ENCODE measurements at regions not wholly inside any gene's neighbourhood (a gene's known extent, or its start where the extent isn't known, plus 50 kb on each side); places are given as distances from the start of the nearest gene placed in this dataset.

DNA sequence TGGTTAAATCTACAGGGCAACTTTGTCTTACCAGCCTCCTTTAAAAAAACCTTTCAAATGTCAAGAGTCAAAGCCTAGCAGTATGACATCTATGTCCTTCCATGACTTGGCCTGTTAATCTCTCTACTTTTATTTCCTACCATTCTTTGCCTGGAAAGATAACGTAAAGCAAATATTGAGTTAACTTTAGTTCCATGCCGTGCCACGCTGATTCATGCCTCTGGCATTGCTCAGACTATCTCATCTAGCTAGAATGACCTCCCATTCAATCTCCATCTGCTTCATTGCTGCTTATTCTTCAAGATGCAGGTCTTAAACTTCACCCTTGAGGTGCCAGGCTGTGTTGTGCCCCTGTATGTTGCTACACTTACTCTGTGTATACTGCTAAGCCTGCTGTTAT lies 729.8 kb downstream of the EFNA5 start:
- no peak overlapping the region for H2AFZ ChIP-seq (ENCODE audit: low read length)
- no peak overlapping the region for H3K4me3 ChIP-seq (ENCODE audit: low read depth, low read length, poor library complexity, severe bottlenecking)
- H3K4me2 ChIP-seq (ENCODE audit: low read length): no peak overlapping the region
- ChIA-PET POLR2A (no interaction called here), CTCF (ENCODE audit: unreplicated experiment) (no interaction called here)
- no TSS peak for BruUV-seq (replicated peaks)
- H3K27ac ChIP-seq (ENCODE audit: low read depth, low read length, poor library complexity, severe bottlenecking): no peak overlapping the region
- no peaks in the 10 kb centered on the region for H3K79me2 ChIP-seq (ENCODE audit: insufficient read depth, low read depth, low read length)
- H3K4me1 ChIP-seq (ENCODE audit: insufficient read depth, low read length, poor library complexity, severe bottlenecking): no peaks in the 10 kb centered on the region
- no peaks in the 10 kb centered on the region; the same call in 1 of the 2 replicates for H3K9me2 ChIP-seq (ENCODE audit: insufficient read depth, low read length)
- intact Hi-C loops (cut with micrococcal nuclease; ENCODE audit: unreplicated experiment): no loop called here
- H3K9me3 ChIP-seq (ENCODE audit: low read length): no peaks in the 10 kb centered on the region
- no peaks in the 10 kb centered on the region for H4K20me1 ChIP-seq (ENCODE audit: insufficient read depth, low read length)
- H3K36me3 ChIP-seq (ENCODE audit: insufficient read depth, low read length): no peaks in the 10 kb centered on the region
- DNase-seq (ENCODE audit: low spot score): no peak
- no peak for TF ChIP-seq EZH2phosphoT487 (IDR thresholded peaks at IDR 0.05; ENCODE audit: borderline replicate concordance, low read depth, low read length)
- TF ChIP-seq, protein P1, sequence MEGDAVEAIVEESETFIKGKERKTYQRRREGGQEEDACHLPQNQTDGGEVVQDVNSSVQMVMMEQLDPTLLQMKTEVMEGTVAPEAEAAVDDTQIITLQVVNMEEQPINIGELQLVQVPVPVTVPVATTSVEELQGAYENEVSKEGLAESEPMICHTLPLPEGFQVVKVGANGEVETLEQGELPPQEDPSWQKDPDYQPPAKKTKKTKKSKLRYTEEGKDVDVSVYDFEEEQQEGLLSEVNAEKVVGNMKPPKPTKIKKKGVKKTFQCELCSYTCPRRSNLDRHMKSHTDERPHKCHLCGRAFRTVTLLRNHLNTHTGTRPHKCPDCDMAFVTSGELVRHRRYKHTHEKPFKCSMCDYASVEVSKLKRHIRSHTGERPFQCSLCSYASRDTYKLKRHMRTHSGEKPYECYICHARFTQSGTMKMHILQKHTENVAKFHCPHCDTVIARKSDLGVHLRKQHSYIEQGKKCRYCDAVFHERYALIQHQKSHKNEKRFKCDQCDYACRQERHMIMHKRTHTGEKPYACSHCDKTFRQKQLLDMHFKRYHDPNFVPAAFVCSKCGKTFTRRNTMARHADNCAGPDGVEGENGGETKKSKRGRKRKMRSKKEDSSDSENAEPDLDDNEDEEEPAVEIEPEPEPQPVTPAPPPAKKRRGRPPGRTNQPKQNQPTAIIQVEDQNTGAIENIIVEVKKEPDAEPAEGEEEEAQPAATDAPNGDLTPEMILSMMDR (conservative IDR thresholded peaks at IDR 0.05; ENCODE audit: low read length): no peak

DNA sequence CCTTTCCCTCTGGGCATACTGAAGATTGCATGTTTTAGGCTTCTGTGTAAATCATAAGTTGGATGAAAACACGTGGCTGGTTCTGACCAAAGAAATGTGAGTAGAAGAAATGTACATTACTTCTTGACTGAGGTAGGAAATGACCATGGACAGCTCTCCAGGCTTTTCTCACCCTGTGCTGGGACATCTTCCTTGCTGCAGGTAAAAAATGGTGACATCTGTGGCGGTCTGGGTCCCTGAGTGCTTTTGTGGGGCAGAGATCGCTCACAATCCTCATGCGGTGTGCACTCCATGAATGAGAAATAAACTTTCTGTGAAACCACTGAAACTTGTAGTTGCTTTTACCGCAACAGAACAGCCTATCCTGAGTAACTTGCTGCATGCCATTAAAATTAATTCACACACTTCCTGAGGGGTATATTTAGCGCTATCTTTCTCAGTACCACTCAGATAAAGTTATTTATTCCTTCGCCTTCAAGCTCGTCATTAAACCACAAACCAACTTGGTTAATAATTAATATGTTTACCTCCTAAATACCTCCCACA lies 730.4 kb downstream of the EFNA5 start:
- no peaks in the 10 kb centered on the region for H4K20me1 ChIP-seq (ENCODE audit: insufficient read depth, low read length)
- H3K9me3 ChIP-seq (ENCODE audit: low read length): no peaks in the 10 kb centered on the region
- H2AFZ ChIP-seq (ENCODE audit: low read length): no peak overlapping the region
- TF ChIP-seq EZH2phosphoT487 (IDR thresholded peaks at IDR 0.05; ENCODE audit: borderline replicate concordance, low read depth, low read length): no peak
- TF ChIP-seq, protein P1 (conservative IDR thresholded peaks at IDR 0.05; ENCODE audit: low read length): no peak
- no peaks in the 10 kb centered on the region for H3K36me3 ChIP-seq (ENCODE audit: insufficient read depth, low read length)
- ChIA-PET POLR2A (no interaction called here), CTCF (ENCODE audit: unreplicated experiment) (no interaction called here)
- no TSS peak for BruUV-seq (replicated peaks)
- H3K4me3 ChIP-seq (ENCODE audit: low read depth, low read length, poor library complexity, severe bottlenecking): no peak overlapping the region
- no peak overlapping the region for H3K27ac ChIP-seq (ENCODE audit: low read depth, low read length, poor library complexity, severe bottlenecking)
- no peak for DNase-seq (ENCODE audit: low spot score)
- H3K4me1 ChIP-seq (ENCODE audit: insufficient read depth, low read length, poor library complexity, severe bottlenecking): no peaks in the 10 kb centered on the region
- no peaks in the 10 kb centered on the region for H3K79me2 ChIP-seq (ENCODE audit: insufficient read depth, low read depth, low read length)
- H3K4me2 ChIP-seq (ENCODE audit: low read length): no peak overlapping the region
- H3K9me2 ChIP-seq (ENCODE audit: insufficient read depth, low read length): no peaks in the 10 kb centered on the region; the same call in 1 of the 2 replicates
- intact Hi-C loops (cut with micrococcal nuclease; ENCODE audit: unreplicated experiment): no loop called here

DNA sequence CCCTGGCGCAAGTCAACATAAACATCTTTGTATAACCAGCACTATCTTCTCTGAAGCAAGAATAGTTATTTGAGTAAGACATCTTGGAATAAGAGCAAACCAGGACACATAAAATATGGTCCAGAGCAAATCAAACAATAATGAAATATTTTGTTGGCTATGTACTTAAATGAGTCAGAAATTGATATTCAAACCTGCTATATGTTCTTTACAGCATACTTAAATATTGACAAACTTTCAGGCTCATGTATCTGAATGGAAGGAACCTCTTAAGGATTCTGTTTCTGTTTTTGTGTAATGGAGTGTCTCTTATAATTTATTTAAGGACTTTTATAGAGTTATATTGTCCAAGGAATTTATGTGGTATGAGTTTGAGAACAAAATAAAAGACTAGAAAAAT lies 747.3 kb downstream of the EFNA5 start:
- no peak overlapping the region for H3K4me3 ChIP-seq (ENCODE audit: low read depth, low read length, poor library complexity, severe bottlenecking)
- no peaks in the 10 kb centered on the region for H3K4me1 ChIP-seq (ENCODE audit: insufficient read depth, low read length, poor library complexity, severe bottlenecking)
- no TSS peak for BruUV-seq (replicated peaks)
- H3K27ac ChIP-seq (ENCODE audit: low read depth, low read length, poor library complexity, severe bottlenecking): no peak overlapping the region
- H3K9me2 ChIP-seq (ENCODE audit: insufficient read depth, low read length): no peaks in the 10 kb centered on the region
- H2AFZ ChIP-seq (ENCODE audit: low read length): no peak overlapping the region
- no peak overlapping the region for H3K4me2 ChIP-seq (ENCODE audit: low read length)
- ChIA-PET CTCF (ENCODE audit: unreplicated experiment) (no interaction called here), POLR2A (no interaction called here)
- DNase-seq (ENCODE audit: low spot score): no peak
- intact Hi-C loops (cut with micrococcal nuclease; ENCODE audit: unreplicated experiment): no loop called here
- H3K9me3 ChIP-seq (ENCODE audit: low read length): no peaks in the 10 kb centered on the region
- no peaks in the 10 kb centered on the region for H3K36me3 ChIP-seq (ENCODE audit: insufficient read depth, low read length)
- TF ChIP-seq EZH2phosphoT487 (IDR thresholded peaks at IDR 0.05; ENCODE audit: borderline replicate concordance, low read depth, low read length): no peak
- TF ChIP-seq, protein P1 (conservative IDR thresholded peaks at IDR 0.05; ENCODE audit: low read length): no peak
- H4K20me1 ChIP-seq (ENCODE audit: insufficient read depth, low read length): no peaks in the 10 kb centered on the region
- no peaks in the 10 kb centered on the region for H3K79me2 ChIP-seq (ENCODE audit: insufficient read depth, low read depth, low read length)
